ENCODE measurements at regions not wholly inside any gene's neighbourhood (a gene's known extent, or its start where the extent isn't known, plus 50 kb on each side); places are given as distances from the start of the nearest gene placed in this dataset.

DNA sequence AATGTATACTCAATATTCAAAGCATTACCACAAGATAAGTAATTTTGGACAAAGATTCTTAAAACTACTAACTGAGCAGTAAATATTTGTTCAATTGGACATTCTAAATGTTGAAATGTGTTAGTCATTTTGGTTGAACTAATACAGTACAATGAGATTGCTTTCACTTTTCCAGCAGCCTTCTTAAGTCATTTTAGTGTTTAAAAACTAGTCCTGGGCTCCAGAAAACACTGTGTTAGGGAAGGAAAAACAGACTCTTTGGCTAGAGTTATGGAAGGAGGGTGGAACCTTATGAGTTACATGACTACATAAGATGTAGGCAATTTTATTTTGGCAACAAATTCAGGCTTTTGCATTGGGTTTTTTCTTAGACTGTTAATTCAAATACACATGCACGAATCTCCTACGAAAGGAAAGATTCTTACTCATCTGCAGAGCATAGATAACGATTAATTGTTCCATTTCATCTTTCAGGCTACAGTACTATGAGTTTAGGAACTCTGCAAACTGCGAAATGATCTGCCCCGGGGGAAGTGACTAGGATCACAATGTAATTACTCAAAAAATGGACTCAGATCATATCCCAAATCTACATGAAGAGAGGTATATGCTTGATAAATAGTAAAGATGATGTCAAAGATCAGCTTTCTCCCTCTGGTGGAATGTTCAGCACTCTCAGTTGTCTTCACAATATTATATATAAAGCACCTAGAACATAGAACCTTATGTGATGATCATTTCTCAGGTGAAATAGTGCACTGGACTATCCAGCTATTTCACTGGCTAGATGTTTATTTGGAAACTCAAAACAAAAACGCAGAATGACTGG, 492.8 kb upstream of the MDFIC2 start:
- no peak overlapping the region for H3K4me3 ChIP-seq (ENCODE audit: low read depth, low read length, poor library complexity, severe bottlenecking)
- no peaks in the 10 kb centered on the region for H3K9me3 ChIP-seq (ENCODE audit: low read length)
- H3K4me2 ChIP-seq (ENCODE audit: low read length): no peak overlapping the region
- no peak overlapping the region for H2AFZ ChIP-seq (ENCODE audit: low read length)
- no peaks in the 10 kb centered on the region for H3K79me2 ChIP-seq (ENCODE audit: insufficient read depth, low read depth, low read length)
- H3K4me1 ChIP-seq (ENCODE audit: insufficient read depth, low read length, poor library complexity, severe bottlenecking): no peaks in the 10 kb centered on the region
- H4K20me1 ChIP-seq (ENCODE audit: insufficient read depth, low read length): no peaks in the 10 kb centered on the region
- ChIA-PET POLR2A (no interaction called here), CTCF (ENCODE audit: unreplicated experiment) (no interaction called here)
- no peaks in the 10 kb centered on the region for H3K36me3 ChIP-seq (ENCODE audit: insufficient read depth, low read length)
- BruUV-seq (replicated peaks): no TSS peak
- DNase-seq (ENCODE audit: low spot score): no peak
- intact Hi-C loops (cut with micrococcal nuclease; ENCODE audit: unreplicated experiment): no loop called here
- no peak overlapping the region for H3K27ac ChIP-seq (ENCODE audit: low read depth, low read length, poor library complexity, severe bottlenecking)
- TF ChIP-seq EZH2phosphoT487 (IDR thresholded peaks at IDR 0.05; ENCODE audit: borderline replicate concordance, low read depth, low read length): no peak
- TF ChIP-seq, protein P1, sequence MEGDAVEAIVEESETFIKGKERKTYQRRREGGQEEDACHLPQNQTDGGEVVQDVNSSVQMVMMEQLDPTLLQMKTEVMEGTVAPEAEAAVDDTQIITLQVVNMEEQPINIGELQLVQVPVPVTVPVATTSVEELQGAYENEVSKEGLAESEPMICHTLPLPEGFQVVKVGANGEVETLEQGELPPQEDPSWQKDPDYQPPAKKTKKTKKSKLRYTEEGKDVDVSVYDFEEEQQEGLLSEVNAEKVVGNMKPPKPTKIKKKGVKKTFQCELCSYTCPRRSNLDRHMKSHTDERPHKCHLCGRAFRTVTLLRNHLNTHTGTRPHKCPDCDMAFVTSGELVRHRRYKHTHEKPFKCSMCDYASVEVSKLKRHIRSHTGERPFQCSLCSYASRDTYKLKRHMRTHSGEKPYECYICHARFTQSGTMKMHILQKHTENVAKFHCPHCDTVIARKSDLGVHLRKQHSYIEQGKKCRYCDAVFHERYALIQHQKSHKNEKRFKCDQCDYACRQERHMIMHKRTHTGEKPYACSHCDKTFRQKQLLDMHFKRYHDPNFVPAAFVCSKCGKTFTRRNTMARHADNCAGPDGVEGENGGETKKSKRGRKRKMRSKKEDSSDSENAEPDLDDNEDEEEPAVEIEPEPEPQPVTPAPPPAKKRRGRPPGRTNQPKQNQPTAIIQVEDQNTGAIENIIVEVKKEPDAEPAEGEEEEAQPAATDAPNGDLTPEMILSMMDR (conservative IDR thresholded peaks at IDR 0.05; ENCODE audit: low read length): no peak
- no peaks in the 10 kb centered on the region for H3K9me2 ChIP-seq (ENCODE audit: insufficient read depth, low read length)

DNA sequence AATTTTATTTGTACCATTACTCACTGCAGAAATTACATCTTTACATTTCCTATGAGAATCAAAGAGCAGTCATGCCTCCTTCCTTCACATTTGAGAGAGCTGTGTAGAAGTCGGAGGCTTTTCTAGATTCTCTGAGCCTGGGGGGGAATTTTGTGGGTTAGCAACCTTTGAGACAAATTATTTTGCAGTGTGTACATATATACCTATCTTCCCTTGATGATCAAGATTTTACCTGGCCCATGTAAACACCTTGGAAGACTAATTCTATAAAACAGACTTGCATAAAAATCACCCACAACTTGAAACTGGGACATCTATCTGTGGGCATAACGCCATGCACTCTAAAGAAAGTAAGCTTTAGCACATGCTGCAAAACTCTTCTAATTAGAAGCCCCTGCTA, 491.5 kb upstream of the MDFIC2 start:
- Histone ChIP-seq H3K79me2 (ENCODE audit: insufficient read depth, low read depth, low read length) (no peaks in the 10 kb centered on the region), H2AFZ (ENCODE audit: low read length) (no peak overlapping the region), H3K9me3 (ENCODE audit: low read length) (no peaks in the 10 kb centered on the region), H3K4me2 (ENCODE audit: low read length) (no peak overlapping the region), H3K4me3 (ENCODE audit: low read depth, low read length, poor library complexity, severe bottlenecking) (no peak overlapping the region), H3K4me1 (ENCODE audit: insufficient read depth, low read length, poor library complexity, severe bottlenecking) (no peaks in the 10 kb centered on the region), H4K20me1 (ENCODE audit: insufficient read depth, low read length) (no peaks in the 10 kb centered on the region), H3K36me3 (ENCODE audit: insufficient read depth, low read length) (no peaks in the 10 kb centered on the region), H3K27ac (ENCODE audit: low read depth, low read length, poor library complexity, severe bottlenecking) (no peak overlapping the region), H3K9me2 (ENCODE audit: insufficient read depth, low read length) (no peaks in the 10 kb centered on the region)
- ChIA-PET CTCF (ENCODE audit: unreplicated experiment) (no interaction called here), POLR2A (interaction anchor here (0.6 kb wide), 1 partner anchor 23 kb away, joined by 4 read pairs; no protein-coding TSS in a partner anchor)
- no peak for DNase-seq (ENCODE audit: low spot score)
- intact Hi-C loops (cut with micrococcal nuclease; ENCODE audit: unreplicated experiment): no loop called here
- no TSS peak for BruUV-seq (replicated peaks)
- TF ChIP-seq, protein P1 (conservative IDR thresholded peaks at IDR 0.05; ENCODE audit: low read length): no peak
- no peak for TF ChIP-seq EZH2phosphoT487 (IDR thresholded peaks at IDR 0.05; ENCODE audit: borderline replicate concordance, low read depth, low read length)

DNA sequence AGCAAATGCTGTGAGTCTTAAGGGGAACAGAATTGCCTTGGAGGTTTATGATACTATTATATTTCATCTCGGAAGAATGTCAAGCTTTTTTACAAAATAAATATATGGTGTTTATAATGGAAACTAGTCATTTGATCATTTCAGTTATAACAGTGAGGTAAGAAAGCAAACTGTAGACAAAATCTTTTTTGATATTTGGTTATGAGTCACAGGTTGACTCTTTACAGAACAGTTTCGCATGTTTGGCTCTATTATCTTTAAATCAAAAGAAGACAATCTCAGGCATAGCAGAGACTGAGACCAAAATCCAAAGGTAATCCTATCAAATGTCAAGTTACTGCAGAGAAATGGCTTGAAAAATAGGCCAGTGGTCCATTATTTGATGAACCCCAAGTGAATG, 490.9 kb upstream of the MDFIC2 start:
- Histone ChIP-seq H3K27ac (ENCODE audit: low read depth, low read length, poor library complexity, severe bottlenecking) (no peak overlapping the region), H3K9me3 (ENCODE audit: low read length) (no peaks in the 10 kb centered on the region), H4K20me1 (ENCODE audit: insufficient read depth, low read length) (no peaks in the 10 kb centered on the region), H3K79me2 (ENCODE audit: insufficient read depth, low read depth, low read length) (no peaks in the 10 kb centered on the region), H3K36me3 (ENCODE audit: insufficient read depth, low read length) (no peaks in the 10 kb centered on the region), H3K4me2 (ENCODE audit: low read length) (no peak overlapping the region), H3K9me2 (ENCODE audit: insufficient read depth, low read length) (no peaks in the 10 kb centered on the region), H3K4me3 (ENCODE audit: low read depth, low read length, poor library complexity, severe bottlenecking) (no peak overlapping the region), H3K4me1 (ENCODE audit: insufficient read depth, low read length, poor library complexity, severe bottlenecking) (no peaks in the 10 kb centered on the region), H2AFZ (ENCODE audit: low read length) (no peak overlapping the region)
- intact Hi-C loops (cut with micrococcal nuclease; ENCODE audit: unreplicated experiment): no loop called here
- TF ChIP-seq, protein P1 (conservative IDR thresholded peaks at IDR 0.05; ENCODE audit: low read length): no peak
- TF ChIP-seq EZH2phosphoT487 (IDR thresholded peaks at IDR 0.05; ENCODE audit: borderline replicate concordance, low read depth, low read length): no peak
- ChIA-PET POLR2A (no interaction called here), CTCF (ENCODE audit: unreplicated experiment) (no interaction called here)
- BruUV-seq (replicated peaks): no TSS peak
- DNase-seq (ENCODE audit: low spot score): no peak

Data from OCI-LY7 (cell line).